DMS 273 treated with DMSO at 0.1 percent for 48 hours (cell line): ENCODE measurements at regions not wholly inside any gene's neighbourhood (a gene's known extent, or its start where the extent isn't known, plus 50 kb on each side); places are given as distances from the start of the nearest gene placed in this dataset.

Experiments used
- DNase-seq: peaks from one replicate; lab custom pipeline; 2025; lab: John Stamatoyannopoulos, UW

DNA sequence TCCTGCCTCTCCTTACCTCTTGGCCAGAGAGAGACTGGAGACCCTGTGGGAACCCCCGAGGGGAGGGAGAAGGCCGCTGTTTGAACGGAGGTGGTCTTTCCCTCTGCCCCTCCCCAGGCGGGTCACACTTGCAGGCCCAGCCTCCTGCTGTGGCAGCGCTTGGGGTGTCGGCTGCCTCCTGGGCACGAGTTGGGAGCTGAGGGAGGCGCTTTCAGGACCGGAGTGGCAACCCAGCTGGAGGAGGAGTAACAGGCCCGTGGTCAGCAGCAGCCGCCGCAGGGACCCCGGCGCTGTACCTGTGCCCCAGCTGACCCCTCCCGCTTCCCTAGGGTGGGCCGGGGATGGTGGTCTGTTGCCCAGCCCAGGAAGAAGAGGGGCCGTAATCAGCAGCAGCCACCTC, 278.3 kb downstream of the SEC14L1 start:
- DNase-seq: no peak

DNA sequence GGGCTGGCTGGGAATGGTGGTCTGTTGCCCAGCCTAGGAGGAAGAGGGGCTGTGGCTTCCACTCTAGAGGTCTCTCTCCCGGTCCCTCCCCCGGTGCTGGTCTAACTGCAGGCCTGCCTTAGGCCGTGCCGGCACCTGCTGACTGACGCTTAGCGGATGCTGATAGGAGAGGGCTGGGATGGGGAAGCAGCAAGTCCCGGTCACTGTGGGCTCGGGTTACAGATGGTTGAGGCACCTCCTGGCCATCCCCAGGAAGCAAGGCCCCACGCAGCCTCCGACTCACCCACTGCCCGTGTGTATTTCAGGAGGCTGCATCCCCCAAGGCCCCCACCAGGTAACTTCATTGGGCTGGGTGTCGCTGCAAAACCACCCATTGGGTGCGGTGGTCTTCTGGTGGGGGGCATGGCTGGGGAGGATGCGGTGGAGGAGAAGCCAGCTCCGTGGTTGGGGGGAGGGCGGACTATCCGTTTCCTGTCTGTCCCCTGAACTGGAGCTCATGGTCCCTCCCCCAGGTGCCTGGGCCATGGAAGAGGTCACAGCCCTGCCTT, 278.9 kb downstream of the SEC14L1 start:
- no peak for DNase-seq

DNA sequence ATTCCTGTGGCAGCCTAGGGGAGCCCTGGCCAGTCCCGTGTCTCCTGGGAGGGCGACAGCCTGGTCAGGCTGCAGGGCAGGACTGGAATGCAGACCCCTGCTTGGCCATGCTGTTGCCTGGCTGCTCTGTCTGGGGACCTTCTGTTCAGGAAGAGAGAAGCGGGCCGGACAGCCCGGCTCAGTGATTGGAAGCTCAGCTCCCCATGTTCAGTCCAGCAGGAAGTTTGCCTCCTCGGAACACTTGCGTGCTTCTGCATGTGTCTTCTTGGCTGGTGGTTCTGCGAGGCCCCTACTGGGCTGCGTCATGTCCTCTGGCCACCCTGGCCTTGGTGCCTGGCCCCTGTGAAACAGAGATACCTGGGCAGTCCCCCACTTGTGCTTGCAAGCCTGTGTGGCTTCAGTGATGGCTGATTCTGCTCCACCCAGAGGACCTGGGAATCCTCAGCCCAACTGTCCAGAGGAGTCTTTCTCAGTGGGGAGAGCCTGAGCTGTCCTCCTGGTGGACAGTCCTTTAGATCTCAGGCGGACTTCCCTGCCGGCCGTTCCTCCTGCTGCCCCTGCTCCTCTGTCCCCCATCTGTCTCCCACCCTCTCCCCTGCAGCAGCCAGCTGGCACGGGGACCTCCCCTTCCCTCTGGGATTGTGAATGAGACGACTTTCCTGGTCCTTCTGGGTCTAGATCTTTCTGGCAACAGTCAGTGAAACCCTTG, 279.5 kb downstream of the SEC14L1 start:
- DNase-seq: no peak

DNA sequence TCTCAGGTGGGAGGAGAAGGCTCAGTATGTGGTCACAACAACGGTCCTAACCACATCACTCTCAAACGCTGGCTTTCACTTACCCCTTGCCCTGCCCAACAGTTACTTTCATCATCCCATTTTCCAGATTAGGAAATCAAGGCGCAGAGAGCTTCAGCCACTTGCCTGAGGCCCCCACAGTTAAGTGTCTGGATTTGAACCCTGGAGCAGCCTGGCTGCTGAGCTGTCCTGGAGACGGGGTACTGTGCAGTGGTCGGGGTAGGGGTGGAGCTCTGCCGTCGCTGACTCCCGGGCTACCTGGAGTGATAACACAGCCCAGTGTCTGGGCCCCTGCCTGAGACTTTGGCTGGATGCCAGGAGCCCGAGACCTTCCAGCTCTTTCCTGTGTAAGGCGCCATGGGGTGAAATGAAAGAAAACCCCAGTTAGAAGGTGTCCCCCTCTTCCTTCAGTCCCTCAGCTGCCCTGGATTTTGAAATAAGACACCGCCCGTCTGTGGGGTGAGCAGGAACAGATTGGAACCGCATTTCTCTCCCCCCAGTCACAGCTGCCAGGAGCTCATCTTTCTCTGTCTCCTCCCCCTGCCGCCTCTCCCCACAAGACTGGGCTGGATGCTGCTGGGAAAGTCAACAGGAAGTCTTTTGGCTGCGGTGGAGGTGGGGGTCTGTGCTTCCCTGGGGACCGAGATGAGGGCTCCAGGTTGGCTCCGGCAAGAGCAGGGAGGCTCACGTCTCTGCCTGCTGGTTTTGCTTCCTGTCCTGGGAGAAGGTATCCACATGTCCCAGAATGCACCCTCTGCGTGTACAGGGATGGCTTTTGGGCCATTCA, 280.2 kb downstream of the SEC14L1 start:
- peak; percentile 97 for DNase-seq

DNA sequence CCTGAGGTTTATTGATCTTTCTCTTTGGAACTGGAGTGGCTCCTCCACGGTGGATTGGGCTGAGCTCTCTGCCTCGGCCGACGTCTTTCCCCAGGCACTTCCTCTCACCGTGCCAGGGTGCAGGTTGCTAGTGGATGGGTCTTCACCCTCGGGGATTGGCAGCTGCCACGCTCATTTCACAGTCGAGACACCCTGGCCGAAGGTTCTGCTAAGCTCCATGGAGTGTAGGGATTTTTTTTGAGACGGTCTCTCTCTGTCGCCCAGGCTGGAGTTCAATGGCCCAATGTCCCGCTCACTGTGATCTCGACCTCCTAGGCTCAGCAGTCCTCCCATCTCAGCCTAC, 280.8 kb downstream of the SEC14L1 start:
- no peak for DNase-seq

DNA sequence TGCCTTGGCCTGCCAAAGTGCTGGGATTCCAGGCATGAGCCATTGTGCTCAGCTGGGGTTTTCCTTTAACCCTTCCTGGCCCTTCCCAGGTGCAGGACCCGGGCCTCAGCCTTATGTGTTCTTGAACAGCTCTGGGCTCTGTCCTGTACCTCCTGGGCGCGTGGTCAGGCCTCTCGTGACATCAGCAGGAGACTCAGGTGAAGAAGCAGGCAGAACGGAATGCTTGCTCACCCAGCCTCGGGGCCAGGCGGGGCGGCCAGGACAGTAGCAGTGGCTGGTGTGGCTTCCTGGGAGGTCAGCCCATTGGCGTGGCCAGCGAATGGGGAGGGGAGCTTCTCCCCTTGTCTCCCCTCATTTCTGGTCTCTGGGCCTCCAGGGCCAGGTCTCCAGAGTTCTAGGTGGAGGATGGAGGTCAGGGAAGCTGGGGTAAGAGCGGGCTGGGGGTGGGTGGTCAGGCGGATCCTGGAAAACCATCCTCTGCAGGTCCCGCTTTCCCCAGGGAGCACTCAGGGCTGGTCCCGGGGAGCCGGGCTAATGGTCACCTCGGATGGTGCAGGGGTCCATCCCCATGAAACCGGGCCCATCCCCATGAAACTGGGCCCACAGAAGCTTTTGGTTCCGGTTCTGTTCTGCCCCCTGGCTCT, 281.5 kb downstream of the SEC14L1 start:
- no peak for DNase-seq

DNA sequence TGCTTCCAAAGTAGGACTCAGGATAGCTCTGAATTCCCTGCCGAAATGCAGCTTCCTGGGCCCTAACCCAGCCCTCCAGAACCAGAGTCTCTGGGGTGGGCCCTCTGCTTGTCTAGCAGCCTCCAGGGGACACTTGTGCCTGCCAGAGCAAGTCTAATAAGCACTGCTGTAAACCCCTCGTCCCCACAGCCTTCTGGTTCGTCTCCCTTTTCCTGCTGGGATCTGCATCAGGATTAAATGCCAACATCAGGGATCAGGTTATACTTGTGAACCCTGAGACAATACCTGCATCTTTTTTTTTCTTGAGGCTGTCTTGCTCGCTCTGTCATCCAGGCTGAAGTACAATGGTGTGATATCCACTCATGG, 282.0 kb downstream of the SEC14L1 start:
- DNase-seq: no peak

DNA sequence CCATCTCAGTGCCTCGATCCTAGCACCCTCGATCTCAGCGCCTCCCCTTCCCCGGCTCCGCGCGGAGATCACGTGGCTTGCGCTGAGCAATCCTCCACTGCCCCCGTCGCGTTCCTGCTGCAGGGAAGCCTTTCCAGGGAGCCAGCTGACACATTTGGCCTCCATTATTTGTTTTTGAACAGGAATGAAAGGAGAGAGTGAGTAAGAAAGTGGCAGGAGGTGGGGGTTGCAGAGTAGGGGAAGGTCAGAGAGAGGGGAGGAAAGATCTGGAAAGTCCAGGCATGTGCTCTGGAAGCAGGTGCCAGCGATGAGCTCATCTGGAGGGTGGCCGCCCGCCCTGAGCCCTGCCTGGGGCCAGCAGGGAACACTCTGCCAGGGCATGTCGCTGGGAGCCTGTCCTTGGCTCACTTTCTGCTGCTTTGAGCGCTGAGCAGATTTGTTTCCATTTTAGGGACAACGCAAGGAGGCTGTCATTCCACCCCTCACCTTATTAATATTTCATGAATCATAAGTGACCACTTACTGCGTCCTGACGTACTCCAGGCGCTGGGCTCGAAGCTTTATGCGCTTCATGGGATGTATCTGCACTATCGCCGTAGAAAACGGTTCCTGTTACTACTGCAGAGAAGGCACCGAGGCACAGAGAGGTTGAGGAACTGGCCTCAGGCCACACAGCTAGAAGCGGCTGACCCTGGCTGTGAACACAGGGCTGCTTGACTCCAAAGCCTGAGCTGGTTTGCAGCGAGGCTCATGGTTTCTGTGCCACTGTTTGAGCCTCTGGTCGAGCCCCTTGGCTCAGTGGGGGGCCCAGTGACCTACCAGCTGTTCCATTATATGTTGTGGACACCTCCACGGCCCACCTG, 283.1 kb downstream of the SEC14L1 start:
- DNase-seq: no peak

DNA sequence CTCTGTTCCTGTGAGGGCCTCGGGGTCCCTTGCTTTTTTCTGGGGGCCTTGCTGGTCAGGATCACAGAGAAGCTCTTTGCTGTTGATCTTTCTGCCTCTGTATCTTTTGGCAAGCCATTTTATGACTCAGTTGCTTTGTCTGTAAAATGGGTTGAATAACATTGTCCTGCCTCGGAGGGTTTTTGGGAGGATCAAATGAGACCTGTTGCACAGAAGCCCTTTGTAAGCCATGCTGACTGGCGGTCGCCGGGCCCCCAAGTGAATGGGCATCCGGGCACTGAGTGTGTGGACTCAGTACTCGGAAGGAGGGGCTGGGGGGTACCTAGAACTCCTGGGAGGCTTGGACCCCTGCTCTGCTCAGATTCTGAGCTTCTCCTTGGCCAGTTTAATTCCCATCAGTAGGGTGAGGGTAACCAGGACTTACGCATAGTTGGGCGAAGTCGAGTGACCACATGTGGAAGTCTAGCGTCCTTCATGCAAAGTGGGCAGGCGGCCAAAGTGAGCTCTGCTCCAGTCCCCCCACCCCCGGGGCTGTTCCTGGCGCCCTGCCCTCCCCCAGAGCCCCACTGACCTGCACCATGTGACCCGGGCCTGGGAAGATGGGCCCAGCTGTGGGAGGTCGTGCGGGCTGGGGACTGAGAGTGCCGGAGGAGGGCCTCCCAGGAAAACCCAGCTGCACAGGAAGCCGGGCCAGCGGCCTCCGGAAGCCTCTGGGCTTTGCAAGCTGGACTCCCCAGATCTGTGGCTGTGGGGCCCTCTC, 284.0 kb downstream of the SEC14L1 start:
- DNase-seq: no peak

DNA sequence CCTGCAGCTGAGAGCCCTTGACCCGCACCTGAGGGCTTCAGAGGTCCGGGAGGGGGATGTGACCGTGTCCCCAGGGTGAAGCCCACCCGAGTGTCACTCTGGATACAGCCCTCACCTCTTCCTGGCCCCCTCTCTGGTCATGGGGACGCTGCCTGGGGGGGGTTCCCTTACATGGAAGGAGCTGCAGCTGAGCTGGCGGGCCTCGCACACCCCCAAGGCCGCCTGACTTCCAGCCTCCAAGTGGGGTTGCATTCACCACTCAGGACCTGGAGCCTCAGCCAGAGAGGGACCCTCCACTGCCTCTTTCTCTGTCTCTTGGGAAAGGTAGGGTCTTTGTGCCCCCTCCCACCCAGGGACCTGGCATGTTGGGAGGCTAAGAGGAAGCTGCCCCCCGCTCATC, 284.6 kb downstream of the SEC14L1 start:
- DNase-seq: no peak

DNA sequence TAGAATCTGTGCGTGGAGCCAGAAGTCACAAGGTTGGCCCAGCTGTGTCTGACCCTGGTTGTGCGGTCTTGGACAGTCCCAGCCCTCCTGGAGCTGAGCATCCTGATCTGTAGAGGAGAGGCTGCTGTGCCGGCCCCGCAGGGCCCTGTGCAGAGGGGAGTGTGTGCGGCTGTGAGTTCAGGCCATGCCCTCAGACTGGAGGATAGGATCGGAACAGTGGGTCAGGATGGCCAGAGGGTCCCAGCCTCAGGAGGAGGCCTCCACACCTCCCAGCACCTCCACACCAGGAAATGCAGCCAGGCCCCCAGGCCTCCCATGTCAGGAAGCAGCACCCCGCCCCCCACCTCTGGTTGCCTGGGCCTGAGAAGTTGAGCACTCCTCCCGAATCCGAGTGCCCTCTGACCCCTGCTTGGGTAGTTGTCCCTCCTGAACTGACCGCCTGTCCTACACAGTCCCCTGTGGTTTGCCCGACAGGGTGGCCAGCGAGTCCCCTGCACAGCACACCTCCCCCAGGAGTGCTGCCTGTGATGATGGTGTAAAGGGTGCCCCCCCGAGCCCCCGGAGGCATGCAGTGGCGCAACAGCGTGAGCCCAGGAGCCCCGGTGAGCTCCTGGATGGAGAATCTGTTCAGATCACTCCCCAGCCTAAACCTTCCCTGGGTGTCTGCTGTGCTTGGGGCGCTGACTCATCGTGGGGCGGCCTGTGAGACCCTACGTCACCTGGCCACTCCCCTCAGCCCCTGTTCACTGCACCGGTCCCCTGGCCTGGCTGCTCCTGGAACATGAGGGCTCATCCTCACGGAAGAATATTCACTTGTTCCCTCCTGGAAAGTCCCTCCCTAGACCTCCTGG, 285.2 kb downstream of the SEC14L1 start:
- no peak for DNase-seq

DNA sequence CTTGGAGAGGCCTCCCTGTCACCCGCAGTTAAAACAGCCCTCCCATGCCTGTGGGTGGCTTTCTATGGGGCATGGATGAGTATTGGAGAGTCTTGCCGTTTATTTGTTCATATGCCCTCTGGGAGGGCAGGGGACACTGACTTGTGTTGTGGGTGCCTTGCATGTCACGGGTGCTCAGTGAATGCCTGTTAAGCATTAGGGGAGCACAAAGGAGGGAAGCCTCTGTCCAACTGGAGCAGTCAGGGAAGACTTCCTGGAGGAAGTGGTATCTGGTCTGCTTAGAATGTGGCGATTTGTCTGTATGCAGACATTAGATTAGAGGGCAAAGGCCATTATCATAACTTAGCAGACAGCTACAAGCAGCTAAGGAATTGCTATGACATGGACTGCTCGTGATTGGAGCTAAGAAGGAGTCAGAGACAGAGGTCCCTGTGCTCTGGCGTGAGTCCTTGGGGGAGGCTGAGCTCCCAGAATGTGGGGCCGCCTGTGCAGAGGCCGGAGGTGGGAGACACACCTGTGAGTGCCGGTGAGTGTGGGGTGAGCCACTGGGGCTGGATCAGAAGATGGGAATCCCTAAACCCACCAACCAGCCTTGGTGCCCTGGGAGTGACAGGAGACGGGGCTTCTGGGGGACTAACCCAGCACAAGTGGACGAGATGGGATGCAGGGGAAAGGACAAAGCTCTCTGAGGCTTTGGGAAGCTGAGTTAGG, 286.1 kb downstream of the SEC14L1 start:
- no peak for DNase-seq

DNA sequence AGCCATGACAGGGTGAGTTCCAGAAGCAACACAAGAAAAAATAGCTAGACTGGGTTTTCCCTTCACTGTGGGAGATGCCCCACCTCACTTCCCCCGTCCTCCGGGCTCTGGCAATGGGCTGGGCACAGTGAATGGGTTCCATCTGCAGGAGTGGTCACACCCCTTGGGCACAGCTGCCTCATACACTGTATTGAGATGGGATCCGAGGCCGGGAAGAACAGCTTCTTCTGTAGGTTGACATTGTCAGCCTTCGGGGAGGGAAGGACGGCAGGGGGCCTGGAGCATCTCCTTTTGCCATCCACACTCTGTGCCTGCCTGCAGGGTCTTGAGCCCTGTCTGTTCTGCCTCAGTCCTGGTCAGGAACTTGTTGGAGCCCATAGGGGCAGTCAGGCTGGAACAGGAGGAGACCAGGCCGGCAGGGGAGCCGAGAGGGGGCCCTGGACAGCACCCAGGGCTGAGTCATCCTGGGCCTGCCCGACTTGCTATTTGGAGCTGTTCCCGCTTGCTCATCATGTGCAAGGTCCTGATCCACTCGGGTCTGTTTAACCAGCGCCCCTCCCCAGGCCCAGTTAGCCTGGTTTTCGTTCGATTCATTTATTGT, 286.7 kb downstream of the SEC14L1 start:
- no peak for DNase-seq

DNA sequence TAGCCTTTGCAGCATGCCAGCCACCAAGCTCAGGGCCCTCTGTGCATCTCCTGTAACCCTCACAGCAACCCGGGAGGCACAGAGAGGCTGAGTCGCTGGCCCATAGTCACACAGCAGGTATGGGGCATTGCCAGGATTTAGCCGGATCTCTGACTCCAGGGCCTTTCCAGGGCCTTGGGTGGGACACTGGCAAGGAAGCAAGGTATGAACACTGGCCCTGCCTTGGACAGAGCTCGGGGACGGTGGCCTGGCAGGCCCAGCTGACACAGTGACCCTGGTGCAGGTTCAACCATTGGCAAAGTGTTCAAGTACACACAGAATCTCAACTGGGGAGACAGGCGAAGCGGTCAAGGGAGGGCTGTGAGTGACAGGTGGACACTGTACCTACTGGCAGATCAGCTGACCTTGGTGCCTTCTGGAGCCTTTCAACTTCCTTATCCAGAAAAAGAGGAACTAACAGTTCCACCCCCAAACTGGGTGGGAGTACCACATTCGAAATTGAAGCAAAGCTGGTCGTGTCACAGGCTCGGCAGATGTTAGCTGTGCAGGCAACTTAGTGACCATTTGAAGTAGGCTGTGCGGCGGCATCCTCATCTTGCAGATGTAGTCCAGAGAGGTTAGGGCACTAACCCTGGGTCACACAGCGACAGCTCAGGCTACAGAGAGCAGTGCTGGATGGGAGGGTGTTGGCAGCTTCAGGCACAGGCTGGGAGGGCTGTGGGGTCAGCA, 287.4 kb downstream of the SEC14L1 start:
- no peak for DNase-seq

DNA sequence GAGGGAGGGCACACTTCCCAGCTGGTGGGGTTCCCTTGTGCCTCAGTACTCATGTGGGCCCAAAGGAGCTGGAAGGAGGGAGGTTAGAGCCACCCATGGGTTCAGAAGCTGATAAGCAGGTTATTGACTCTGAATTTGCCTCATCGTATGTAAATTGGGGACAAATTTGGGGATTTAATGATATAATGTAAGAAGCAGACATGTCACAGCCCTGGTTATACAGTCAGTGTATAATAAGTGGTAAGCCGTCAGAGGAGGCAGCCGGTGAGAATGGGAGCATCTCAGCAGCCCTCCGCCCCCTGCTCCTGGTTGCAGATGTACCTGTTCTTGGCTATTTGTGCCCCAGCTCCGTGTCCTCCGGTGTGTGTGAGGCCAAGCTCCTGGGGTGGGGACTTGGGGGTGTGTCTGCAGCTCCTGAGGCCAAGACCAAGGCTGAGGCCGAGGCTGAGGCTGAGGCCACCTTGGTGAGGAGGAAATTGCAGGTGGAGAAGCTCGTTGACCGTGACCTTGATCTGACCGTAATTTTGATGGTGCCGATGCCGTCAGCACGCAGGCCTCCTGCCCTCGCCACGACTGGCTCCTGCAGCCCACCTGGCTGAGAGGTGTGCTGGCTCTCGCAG, 288.1 kb downstream of the SEC14L1 start:
- no peak for DNase-seq

DNA sequence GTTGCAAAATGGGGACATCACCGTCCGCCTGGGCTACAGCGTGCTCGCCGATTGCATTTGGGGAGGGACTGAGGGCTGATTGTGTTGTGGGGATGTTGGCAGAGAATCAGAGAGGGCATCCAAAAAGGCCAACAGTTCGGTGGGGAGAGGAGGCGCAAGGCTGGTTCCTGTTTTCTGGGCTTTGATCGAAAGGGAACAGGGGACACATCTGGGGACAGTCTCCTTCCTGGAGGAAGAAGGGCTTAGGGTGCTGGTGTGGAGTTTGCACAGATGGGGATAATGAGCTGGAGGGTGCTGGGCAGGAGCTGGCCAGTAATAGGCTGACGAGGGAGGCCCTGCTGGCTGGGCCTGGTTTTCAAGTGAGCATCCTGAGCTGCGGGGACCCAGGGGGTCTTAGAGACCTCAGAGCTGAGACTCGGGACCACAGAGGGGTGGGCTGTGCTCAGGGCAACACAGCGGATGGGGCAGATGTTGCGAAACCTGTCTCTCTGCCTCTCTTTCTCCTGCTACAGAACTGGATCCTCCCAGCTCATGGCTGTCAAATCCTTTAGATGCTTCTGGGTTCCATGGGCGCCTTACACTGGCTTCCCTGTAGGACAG, 288.7 kb downstream of the SEC14L1 start:
- no peak for DNase-seq

DNA sequence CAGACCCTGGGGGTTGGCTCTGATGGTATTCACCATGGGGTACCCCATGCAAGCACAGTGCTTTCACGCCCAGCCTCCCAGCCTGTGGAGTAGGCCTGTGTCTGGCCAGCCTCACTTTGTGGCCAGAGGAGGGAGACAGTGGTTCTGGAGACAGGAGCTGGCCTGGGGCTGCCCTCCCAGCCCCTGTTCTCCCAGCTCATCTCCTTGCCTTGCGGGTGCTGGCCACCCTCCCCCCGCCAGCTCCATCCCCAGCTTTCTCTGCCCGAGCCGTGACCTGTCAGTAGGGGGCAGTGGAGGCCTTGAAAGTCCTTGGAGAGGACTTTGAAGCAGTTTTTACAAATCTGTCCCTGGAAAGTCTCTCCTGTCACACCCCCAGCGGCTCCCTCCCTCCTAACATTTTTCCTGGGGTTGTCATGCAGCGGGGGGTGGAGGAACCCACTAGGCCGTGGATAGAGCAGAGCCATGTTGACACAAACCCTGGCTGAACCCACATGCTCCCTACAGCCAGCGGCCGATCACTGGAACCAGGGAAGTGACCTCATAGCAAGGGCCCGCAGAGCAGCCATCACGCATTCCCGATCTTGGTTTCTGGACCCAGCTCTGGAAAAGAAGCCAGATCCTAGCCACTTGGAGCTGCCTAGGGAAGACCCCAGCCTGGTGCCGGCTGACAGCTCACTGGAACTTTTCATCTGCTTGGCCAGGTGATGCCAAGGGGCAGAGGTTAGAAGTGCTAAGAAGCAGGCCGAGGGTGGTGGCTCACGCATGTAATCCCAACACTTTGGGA, 289.4 kb downstream of the SEC14L1 start:
- peak; percentile 35 for DNase-seq
